Type B pancreatic cell (in vitro differentiated cells): ENCODE measurements at regions not wholly inside any gene's neighbourhood (a gene's known extent, or its start where the extent isn't known, plus 50 kb on each side); places are given as distances from the start of the nearest gene placed in this dataset.
"Not testable (repeated sequence)": the region's sequence is repeated elsewhere in the genome, so short reads cannot be mapped to it uniquely, and the experiment has no call there.

Experiments used
- DNase-seq: peaks from one replicate; pipeline ENCODE4 v3.0.0; 2021; ENCODE audit warnings: mixed read lengths; ENCODE audit not compliant: unreplicated experiment; ENCODE audit errors: extremely low spot score
- H3K27ac Mint-ChIP-seq: 2 replicates; pipeline ENCODE4 v1.8.0; 2021; ENCODE audit warnings: mild to moderate bottlenecking, mixed read lengths
- H3K27me3 Mint-ChIP-seq: 2 replicates; pipeline ENCODE4 v1.8.0; 2021; ENCODE audit warnings: mixed read lengths
- H3K36me3 Mint-ChIP-seq: 2 replicates; pipeline ENCODE4 v1.8.0; 2021; ENCODE audit warnings: mixed read lengths
- H3K4me1 Mint-ChIP-seq: one replicate; pipeline ENCODE4 v1.8.0; 2021; ENCODE audit warnings: mixed read lengths; ENCODE audit not compliant: unreplicated experiment
- H3K4me3 Mint-ChIP-seq: 2 replicates; pipeline ENCODE4 v1.8.0; 2021; ENCODE audit warnings: mild to moderate bottlenecking, mixed read lengths
- H3K9me3 Mint-ChIP-seq: 2 replicates; pipeline ENCODE4 v1.8.0; 2021; ENCODE audit warnings: mixed read lengths
- CTCF ChIP-seq: fragments of 200-600 bp; sonication (generic); conservative IDR thresholded peaks from 2 replicates; pipeline ENCODE4 v1.5.0; 2021; ENCODE audit warnings: antibody characterized with exemption, mild to moderate bottlenecking

DNA sequence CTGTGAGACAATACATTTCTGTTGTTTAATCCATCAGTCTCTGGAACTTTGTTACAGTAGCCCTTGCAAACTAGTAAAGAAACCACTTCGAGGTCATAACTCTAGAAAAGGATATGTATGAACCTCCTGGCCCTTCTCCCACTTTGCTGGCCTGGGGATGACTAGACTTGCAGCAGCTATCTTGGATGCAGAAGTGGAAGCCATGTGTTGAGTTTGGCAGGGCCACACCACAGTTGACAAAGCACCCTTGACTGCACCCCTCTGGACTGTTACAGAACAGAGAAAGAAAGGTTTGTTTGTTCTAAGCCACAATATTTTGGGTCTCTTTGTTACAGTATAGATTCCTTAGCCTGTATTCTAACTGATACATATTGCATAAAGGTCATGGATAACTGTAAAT lies 183.2 kb upstream of the TAS2R1 start:
- peaks cover 6% of the 10 kb centered on the region for H3K9me3 Mint-ChIP-seq
- no peak for DNase-seq
- H3K27ac Mint-ChIP-seq, result no peak overlapping the region
- H3K4me3 Mint-ChIP-seq, result no peak overlapping the region
- no peaks in the 10 kb centered on the region for H3K36me3 Mint-ChIP-seq
- TF ChIP-seq CTCF, result no peak
- H3K27me3 Mint-ChIP-seq, result peaks cover 7% of the 10 kb centered on the region
- H3K4me1 Mint-ChIP-seq, result no peaks in the 10 kb centered on the region

DNA sequence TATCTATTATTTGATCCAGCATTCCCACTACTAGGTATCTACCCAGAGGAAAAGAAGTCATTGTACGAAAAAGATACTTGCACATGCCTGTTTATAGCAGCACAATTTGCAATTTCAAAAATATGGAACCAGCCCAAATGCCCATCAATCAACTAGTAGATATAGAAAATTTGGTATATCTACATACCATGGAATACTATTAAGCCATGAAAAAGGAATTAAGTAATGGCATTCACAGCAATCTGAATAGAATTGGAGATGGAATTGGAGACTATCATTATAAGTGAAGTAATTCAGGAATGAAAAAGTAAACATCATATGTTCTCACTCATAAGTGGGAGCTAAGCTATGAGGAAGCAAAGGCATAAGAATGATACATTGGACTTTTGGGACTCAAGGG lies 177.2 kb upstream of the TAS2R1 start:
- H3K27ac Mint-ChIP-seq, H3K4me3 Mint-ChIP-seq, DNase-seq, H3K36me3 Mint-ChIP-seq, H3K27me3 Mint-ChIP-seq, H3K4me1 Mint-ChIP-seq: not testable (repeated sequence)
- H3K9me3 Mint-ChIP-seq, result peaks cover 16% of the 10 kb centered on the region

GRCh38 chr5:9801908-9802307 lies 171.8 kb upstream of the TAS2R1 start:
- Mint-ChIP-seq H3K9me3 (peaks cover 9% of the 10 kb centered on the region), H3K4me1 (no peaks in the 10 kb centered on the region), H3K36me3 (no peaks in the 10 kb centered on the region), H3K4me3 (no peak overlapping the region), H3K27ac (no peak overlapping the region), H3K27me3 (no peaks in the 10 kb centered on the region)
- DNase-seq, result no peak
- no peak for TF ChIP-seq CTCF

DNA sequence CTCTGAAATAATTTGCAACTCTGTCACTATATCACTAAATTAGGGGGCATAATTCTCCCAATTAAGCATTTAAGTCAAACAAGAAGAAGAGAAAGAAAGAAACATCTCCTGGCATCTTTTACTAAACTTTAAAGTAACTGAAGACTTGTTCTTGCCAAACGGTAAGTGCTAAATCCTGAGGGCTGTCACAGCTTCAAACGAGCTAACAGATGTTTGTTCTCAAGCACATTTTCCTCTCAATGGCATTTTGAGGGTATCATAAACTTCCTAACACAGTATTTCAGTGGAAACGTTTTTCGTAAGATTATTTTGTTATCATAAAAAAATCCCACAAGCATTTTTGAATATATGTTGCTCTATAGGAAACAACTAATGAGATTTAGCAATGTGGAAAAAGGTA lies 169.5 kb upstream of the TAS2R1 start:
- H3K4me1 Mint-ChIP-seq, result no peaks in the 10 kb centered on the region
- DNase-seq, result no peak
- no peak overlapping the region for H3K27ac Mint-ChIP-seq
- H3K9me3 Mint-ChIP-seq, result peaks cover 9% of the 10 kb centered on the region
- no peaks in the 10 kb centered on the region for H3K36me3 Mint-ChIP-seq
- TF ChIP-seq CTCF, result no peak
- H3K4me3 Mint-ChIP-seq, result no peak overlapping the region
- no peaks in the 10 kb centered on the region for H3K27me3 Mint-ChIP-seq

- no peaks in the 10 kb centered on the region for H3K36me3 Mint-ChIP-seq
- DNase-seq, result no peak
- no peaks in the 10 kb centered on the region for H3K27me3 Mint-ChIP-seq
- H3K9me3 Mint-ChIP-seq, result no peaks in the 10 kb centered on the region
- peaks cover 3% of the 10 kb centered on the region for H3K4me1 Mint-ChIP-seq
- no peak overlapping the region for H3K4me3 Mint-ChIP-seq
- no peak overlapping the region for H3K27ac Mint-ChIP-seq
- no peak for TF ChIP-seq CTCF
Observed at GRCh38 chr5:9790276-9790675, 160.1 kb upstream of the TAS2R1 start.

GRCh38 chr5:9789777-9790176 lies 159.6 kb upstream of the TAS2R1 start:
- Mint-ChIP-seq H3K27ac (no peak overlapping the region), H3K4me1 (peaks cover 3% of the 10 kb centered on the region), H3K36me3 (no peaks in the 10 kb centered on the region), H3K4me3 (no peak overlapping the region), H3K9me3 (no peaks in the 10 kb centered on the region), H3K27me3 (no peaks in the 10 kb centered on the region)
- TF ChIP-seq CTCF, result no peak
- DNase-seq, result no peak
